Liver (tissue), 8 donors: ENCODE measurements at regions not wholly inside any gene's neighbourhood (a gene's known extent, or its start where the extent isn't known, plus 50 kb on each side); places are given as distances from the start of the nearest gene placed in this dataset.

Source experiments
- DNase-seq: peaks from one replicate; pipeline ENCODE4 v3.0.0-alpha.2; 2017; ENCODE audit warnings: low spot score
- H3K27ac ChIP-seq, 2 donors: one replicate each; pipeline ENCODE4 v1.7.0; 2013; ENCODE audit warnings: inconsistent platforms in 2 of 2, low read length in 2 of 2, control low read depth in 1 of 2, low read depth in 1 of 2, mild to moderate bottlenecking in 1 of 2
- H3K27me3 ChIP-seq, 4 donors: one replicate each; pipeline versions ENCODE4 v1.6.1 to v1.7.0; 2013; ENCODE audit warnings: low read length in 3 of 4, inconsistent platforms in 1 of 4, mild to moderate bottlenecking in 1 of 4, moderate library complexity in 1 of 4; ENCODE audit not compliant: control insufficient read depth in 4 of 4, insufficient read depth in 4 of 4
- H3K36me3 ChIP-seq, 4 donors: one replicate each; pipeline versions ENCODE4 v1.6.1 to v1.7.0; 2013; ENCODE audit warnings: low read length in 3 of 4, mild to moderate bottlenecking in 3 of 4, low read depth in 1 of 4, moderate library complexity in 1 of 4; ENCODE audit not compliant: control insufficient read depth in 4 of 4, insufficient read depth in 3 of 4
- H3K4me1 ChIP-seq, 4 donors: one replicate each; pipeline versions ENCODE4 v1.6.1 to v1.7.0; 2013; ENCODE audit warnings: low read length in 3 of 4, mild to moderate bottlenecking in 3 of 4, moderate library complexity in 1 of 4; ENCODE audit not compliant: control insufficient read depth in 4 of 4, insufficient read depth in 4 of 4
- H3K4me3 ChIP-seq, 3 donors: one replicate each; pipeline versions ENCODE4 v1.6.1 to v1.7.0; 2013; ENCODE audit warnings: low read length in 3 of 3, control low read depth in 1 of 3, low read depth in 1 of 3, mild to moderate bottlenecking in 1 of 3
- H3K9ac ChIP-seq, 2 donors: one replicate each; pipeline ENCODE4 v1.7.0; 2013; ENCODE audit warnings: low read length in 2 of 2, mild to moderate bottlenecking in 2 of 2, moderate library complexity in 2 of 2, control low read depth in 1 of 2, low read depth in 1 of 2
- H3K9me3 ChIP-seq, 4 donors: one replicate each; pipeline versions ENCODE4 v1.6.1 to v1.7.0; 2013; ENCODE audit warnings: low read length in 3 of 4; ENCODE audit not compliant: control insufficient read depth in 4 of 4
- ATF3 ChIP-seq: IDR thresholded peaks from 2 replicates; pipeline ENCODE4 v1.6.1; 2016; ENCODE audit warnings: antibody characterized with exemption
- CTCF ChIP-seq: fragments of 150-350 bp; IDR thresholded peaks from 2 replicates; pipeline ENCODE4 v1.5.1; 2017; ENCODE audit warnings: improper control_type of control experiment, low read depth, low read length; ENCODE audit not compliant: missing input control
- EGR1 ChIP-seq, 2 donors: IDR thresholded peaks; 2 replicates each; pipeline ENCODE4 v1.6.1; 2016 to 2018; ENCODE audit warnings: antibody characterized with exemption in 2 of 2, low read depth in 2 of 2
- FOXA1 ChIP-seq: IDR thresholded peaks from 2 replicates; pipeline ENCODE4 v1.6.1; 2016; ENCODE audit warnings: antibody characterized with exemption
- FOXA2 ChIP-seq: IDR thresholded peaks from 2 replicates; pipeline ENCODE4 v1.6.1; 2016; ENCODE audit warnings: antibody characterized with exemption
- GABPA ChIP-seq, 2 donors: IDR thresholded peaks in 1 of 2; conservative IDR thresholded peaks in 1 of 2; 2 replicates each; pipeline ENCODE4 v1.6.1; 2016; ENCODE audit warnings: antibody characterized with exemption in 2 of 2, mild to moderate bottlenecking in 1 of 2, moderate library complexity in 1 of 2
- HNF4A ChIP-seq, 2 donors: conservative IDR thresholded peaks; 2 replicates each; pipeline ENCODE4 v1.6.1; 2016; ENCODE audit warnings: antibody characterized with exemption in 2 of 2, mild to moderate bottlenecking in 2 of 2
- HNF4G ChIP-seq: IDR thresholded peaks from 2 replicates; pipeline ENCODE4 v1.6.1; 2016; ENCODE audit warnings: antibody characterized with exemption
- JUND ChIP-seq, 2 donors: IDR thresholded peaks; 2 replicates each; pipeline ENCODE4 v1.6.1; 2016; ENCODE audit warnings: antibody characterized with exemption in 2 of 2
- MAX ChIP-seq: IDR thresholded peaks from 2 replicates; pipeline ENCODE4 v1.6.1; 2016; ENCODE audit warnings: antibody characterized with exemption
- NR2F2 ChIP-seq: IDR thresholded peaks from 2 replicates; pipeline ENCODE4 v1.6.1; 2016; ENCODE audit warnings: antibody characterized with exemption
- RAD21 ChIP-seq, 2 donors: IDR thresholded peaks; 2 replicates each; pipeline ENCODE4 v1.6.1; 2016; ENCODE audit warnings: antibody characterized with exemption in 2 of 2, mild to moderate bottlenecking in 2 of 2
- RXRA ChIP-seq, 2 donors: IDR thresholded peaks; 2 replicates each; pipeline ENCODE4 v1.6.1; 2017 to 2018; ENCODE audit warnings: antibody characterized with exemption in 2 of 2, mild to moderate bottlenecking in 1 of 2
- SP1 ChIP-seq: IDR thresholded peaks from 2 replicates; pipeline ENCODE4 v1.6.1; 2018; ENCODE audit warnings: antibody characterized with exemption, mild to moderate bottlenecking
- TAF1 ChIP-seq: conservative IDR thresholded peaks from 2 replicates; pipeline ENCODE4 v1.6.1; 2016; ENCODE audit warnings: antibody characterized with exemption, mild to moderate bottlenecking
- YY1 ChIP-seq: IDR thresholded peaks from 2 replicates; pipeline ENCODE4 v1.6.1; 2016; ENCODE audit warnings: antibody characterized with exemption, mild to moderate bottlenecking
- ZBTB33 ChIP-seq: IDR thresholded peaks from 2 replicates; pipeline ENCODE4 v1.6.1; 2016; ENCODE audit warnings: antibody characterized with exemption
- WGBS: extraction: QIAGEN DNeasy Blood & Tissue Kit; methylation state at CpG from one replicate; pipeline ENCODE4 v1.1.7; 2013; 5-methylcytosine and 5-hydroxymethylcytosine counted together
- TF ChIP-seq, protein P1 (sequence below): IDR thresholded peaks from 2 replicates; pipeline ENCODE4 v1.6.1; 2016; ENCODE audit warnings: antibody characterized with exemption, mild to moderate bottlenecking
- donor health status: healthy.
- donor health status: healthy.
- donor health status: healthy.
- donor health status: healthy.
- donor health status: healthy.

DNA sequence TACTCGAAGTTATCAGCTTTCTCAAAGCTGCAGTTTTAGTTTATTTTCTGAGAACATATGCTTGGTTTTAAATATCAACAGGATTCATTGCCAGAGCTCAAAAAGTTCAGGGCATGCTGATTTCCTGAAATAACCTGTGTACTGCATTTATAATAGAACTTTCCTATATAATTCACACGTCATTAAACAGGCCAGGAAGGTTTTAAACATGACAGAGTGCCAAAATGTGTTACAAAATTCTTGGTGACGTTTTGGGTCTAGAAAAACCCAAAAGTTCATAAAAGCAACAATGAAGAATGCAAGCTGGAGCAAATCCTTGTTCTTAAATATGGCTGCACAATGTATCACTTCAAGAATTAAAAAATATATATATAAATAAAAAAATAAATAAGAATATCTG, 1139.1 kb downstream of the CDH11 start:
- Histone ChIP-seq H3K9me3 (no peaks in the 10 kb centered on the region), H3K4me1 (no peaks in the 10 kb centered on the region), H3K27me3 (no peaks in the 10 kb centered on the region), H3K4me3 (no peak overlapping the region), H3K27ac (no peak overlapping the region), H3K9ac (no peak overlapping the region), H3K36me3 (no peaks in the 10 kb centered on the region)
- no peak for DNase-seq
- no peak for TF ChIP-seq EGR1 (IDR thresholded peaks at IDR 0.05; ENCODE audit: low read depth in 2 of 2)
- TF ChIP-seq ATF3 = no peak
- TF ChIP-seq NR2F2 = no peak
- no peak for TF ChIP-seq FOXA1
- no peak for TF ChIP-seq RXRA (IDR thresholded peaks at IDR 0.05)
- TF ChIP-seq HNF4A (conservative IDR thresholded peaks at IDR 0.05) = no peak
- TF ChIP-seq TAF1 = no peak
- TF ChIP-seq ZBTB33 = no peak
- TF ChIP-seq CTCF = no peak
- TF ChIP-seq FOXA2 = no peak
- no peak for TF ChIP-seq MAX
- TF ChIP-seq YY1 = no peak
- no peak for TF ChIP-seq GABPA (IDR thresholded peaks at IDR 0.05 in 1 of 2, conservative IDR thresholded peaks at IDR 0.05 in 1 of 2)
- no peak for TF ChIP-seq JUND (IDR thresholded peaks at IDR 0.05)
- TF ChIP-seq, protein P1, sequence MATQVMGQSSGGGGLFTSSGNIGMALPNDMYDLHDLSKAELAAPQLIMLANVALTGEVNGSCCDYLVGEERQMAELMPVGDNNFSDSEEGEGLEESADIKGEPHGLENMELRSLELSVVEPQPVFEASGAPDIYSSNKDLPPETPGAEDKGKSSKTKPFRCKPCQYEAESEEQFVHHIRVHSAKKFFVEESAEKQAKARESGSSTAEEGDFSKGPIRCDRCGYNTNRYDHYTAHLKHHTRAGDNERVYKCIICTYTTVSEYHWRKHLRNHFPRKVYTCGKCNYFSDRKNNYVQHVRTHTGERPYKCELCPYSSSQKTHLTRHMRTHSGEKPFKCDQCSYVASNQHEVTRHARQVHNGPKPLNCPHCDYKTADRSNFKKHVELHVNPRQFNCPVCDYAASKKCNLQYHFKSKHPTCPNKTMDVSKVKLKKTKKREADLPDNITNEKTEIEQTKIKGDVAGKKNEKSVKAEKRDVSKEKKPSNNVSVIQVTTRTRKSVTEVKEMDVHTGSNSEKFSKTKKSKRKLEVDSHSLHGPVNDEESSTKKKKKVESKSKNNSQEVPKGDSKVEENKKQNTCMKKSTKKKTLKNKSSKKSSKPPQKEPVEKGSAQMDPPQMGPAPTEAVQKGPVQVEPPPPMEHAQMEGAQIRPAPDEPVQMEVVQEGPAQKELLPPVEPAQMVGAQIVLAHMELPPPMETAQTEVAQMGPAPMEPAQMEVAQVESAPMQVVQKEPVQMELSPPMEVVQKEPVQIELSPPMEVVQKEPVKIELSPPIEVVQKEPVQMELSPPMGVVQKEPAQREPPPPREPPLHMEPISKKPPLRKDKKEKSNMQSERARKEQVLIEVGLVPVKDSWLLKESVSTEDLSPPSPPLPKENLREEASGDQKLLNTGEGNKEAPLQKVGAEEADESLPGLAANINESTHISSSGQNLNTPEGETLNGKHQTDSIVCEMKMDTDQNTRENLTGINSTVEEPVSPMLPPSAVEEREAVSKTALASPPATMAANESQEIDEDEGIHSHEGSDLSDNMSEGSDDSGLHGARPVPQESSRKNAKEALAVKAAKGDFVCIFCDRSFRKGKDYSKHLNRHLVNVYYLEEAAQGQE = no peak
- no peak for TF ChIP-seq HNF4G
- TF ChIP-seq SP1 = no peak
- no peak for TF ChIP-seq RAD21 (IDR thresholded peaks at IDR 0.05)
- 41% methylated on average over 3 of the region's 3 CpGs for WGBS
